Heart right ventricle (tissue), 16 donors: ENCODE measurements at regions not wholly inside any gene's neighbourhood (a gene's known extent, or its start where the extent isn't known, plus 50 kb on each side); places are given as distances from the start of the nearest gene placed in this dataset.
"Not testable (repeated sequence)": the region's sequence is repeated elsewhere in the genome, so short reads cannot be mapped to it uniquely, and the experiment has no call there.

Experiments
- ATAC-seq, 8 donors: fragments of 200-7000 bp; cut with Tn5 transposase; one replicate each; pipeline ENCODE4 v1.9.1; 2020; ENCODE audit warnings: mild to moderate bottlenecking in 8 of 8, moderate library complexity in 8 of 8, moderate number of reproducible peaks in 1 of 8
- DNase-seq, 2 donors: peaks; one replicate each; pipeline ENCODE4 v3.0.0-alpha.2; 2020
- H3K27ac ChIP-seq, 10 donors: fragments of 200-600 bp; sonication (generic) in 2 of 10; one replicate each; pipeline versions ENCODE4 v1.5.0 to v1.8.0; 2020 to 2022; ENCODE audit warnings: mild to moderate bottlenecking in 3 of 10
- H3K27me3 ChIP-seq, 7 donors: fragments of 200-600 bp; one replicate each; pipeline ENCODE4 v1.8.0; 2021 to 2022; ENCODE audit warnings: mild to moderate bottlenecking in 2 of 7
- H3K36me3 ChIP-seq, 9 donors: fragments of 200-600 bp; sonication (generic) in 1 of 9; one replicate each; pipeline versions ENCODE4 v1.5.0 to v1.8.0; 2020 to 2022; ENCODE audit warnings: mild to moderate bottlenecking in 2 of 9
- H3K4me1 ChIP-seq, 9 donors: fragments of 200-600 bp; sonication (generic) in 1 of 9; one replicate each; pipeline versions ENCODE4 v1.5.0 to v1.8.0; 2020 to 2022; ENCODE audit warnings: mild to moderate bottlenecking in 4 of 9
- H3K4me3 ChIP-seq, 10 donors: fragments of 200-600 bp; sonication (generic) in 2 of 10; one replicate each; pipeline versions ENCODE4 v1.5.0 to v1.8.0; 2020 to 2022; ENCODE audit warnings: mild to moderate bottlenecking in 7 of 10, moderate library complexity in 2 of 10
- H3K9me3 ChIP-seq, 11 donors: fragments of 200-600 bp in 10 of 11; sonication (generic) in 2 of 11; one replicate each; pipeline versions ENCODE4 v1.5.0 to v1.8.0; 2013 to 2022; ENCODE audit warnings: mild to moderate bottlenecking in 2 of 11, control low read depth in 1 of 11, moderate library complexity in 1 of 11
- WGBS, 2 donors: extraction: QIAGEN DNeasy Blood & Tissue Kit; methylation state at CpG; one replicate each; pipeline ENCODE4 v1.1.7; 2013; ENCODE audit warnings: inconsistent platforms in 1 of 2; 5-methylcytosine and 5-hydroxymethylcytosine counted together
- intact Hi-C, 10 donors: fragments of 100-400 bp; cut with DNase I; formaldehyde crosslinking; loops; one replicate each; pipeline versions ENCODE4 v1.11.1 to v1.14.2; 2022
- TF ChIP-seq, protein P1 (sequence below), 9 donors: fragments of 200-600 bp; sonication (generic) in 2 of 9; IDR thresholded peaks; one replicate each; pipeline versions ENCODE4 v1.5.0 to v1.8.0; 2021 to 2022; ENCODE audit warnings: antibody characterized with exemption in 9 of 9, mild to moderate bottlenecking in 5 of 9, moderate library complexity in 1 of 9
- donor health status: Arrhythmogenic right ventricular cardiomyopathy.
- donor health status: ischemic (EF 13 %, LVEDD 7.1; RV severe dilation, severe dysfunction).
- donor health status: healthy with polysubstance abuse.
- donor health status: DM: no; HTN: yes; CAD: no.
- donor health status: DM: no; HTN: no; CAD: no.
- donor health status: ischemic (EF 25% LVEDD 6.9; RV normal size, moderate dysfunction).
- donor health status: ischemic (EF 25% LVEDD 5.7; RV mildly dilated, moderate dysfunction).
- donor health status: healthy.
- donor health status: DM: yes; HTN: yes; CAD: no.
- donor health status: Ischemic cardiomyopathy.
- donor health status: ischemic (EF 35%, LVEDD 5.7; RV mildly dilated, moderate dysfunction).
- donor health status: nonischemic (EF 11% LVEDD 7.7; RV severe dilation, severe dysfunction).
- donor health status: DM: yes; HTN: yes; CAD: no.
- donor health status: PGD.
- donor health status: ischemic (EF 29% LVEDD 5.4; RV normal size, mild dysfunction).
- donor health status: nonischemic (EF 23%, LVEDD 6.1; RV moderate dilation, normal function).

DNA sequence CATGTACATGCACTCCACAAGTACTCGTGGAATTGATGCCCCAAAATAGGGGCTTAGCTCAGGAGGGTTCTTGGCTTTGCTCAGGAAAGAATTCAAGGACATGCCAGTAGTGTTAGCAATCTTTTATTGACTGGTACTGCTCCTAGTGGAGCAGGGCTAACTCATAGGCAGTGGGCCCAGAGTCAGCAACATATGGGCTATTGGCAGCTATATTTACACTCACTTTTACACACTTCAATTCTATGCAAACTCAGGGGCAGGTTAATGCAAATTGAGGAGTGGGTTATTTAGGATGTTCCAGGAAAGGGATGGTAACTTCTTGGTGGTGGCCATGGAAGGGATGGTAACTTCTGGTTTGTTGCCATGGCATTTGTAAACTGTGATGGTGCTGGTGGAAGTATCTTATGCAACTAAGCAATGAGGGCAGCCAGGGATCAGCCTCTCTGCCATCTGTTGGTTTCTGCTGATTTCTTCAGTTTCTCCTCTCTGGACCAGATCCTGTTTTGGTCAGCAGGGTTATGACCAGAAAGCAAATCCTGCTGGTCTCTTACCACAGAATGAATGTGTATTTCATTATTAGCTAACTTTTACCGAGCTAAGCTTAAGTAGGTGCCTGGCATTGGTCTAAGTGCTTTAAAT is 69.2 kb upstream of the FAT1 start:
- Histone ChIP-seq H3K27ac (no peak overlapping the region), H3K27me3 (no peaks in the 10 kb centered on the region), H3K9me3 (no peaks in the 10 kb centered on the region), H3K4me3 (no peak overlapping the region), H3K4me1 (no peaks in the 10 kb centered on the region), H3K36me3 (no peaks in the 10 kb centered on the region)
- intact Hi-C loops, result no loop called here
- DNase-seq (no peak), ATAC-seq (no peak)
- TF ChIP-seq, protein P1, sequence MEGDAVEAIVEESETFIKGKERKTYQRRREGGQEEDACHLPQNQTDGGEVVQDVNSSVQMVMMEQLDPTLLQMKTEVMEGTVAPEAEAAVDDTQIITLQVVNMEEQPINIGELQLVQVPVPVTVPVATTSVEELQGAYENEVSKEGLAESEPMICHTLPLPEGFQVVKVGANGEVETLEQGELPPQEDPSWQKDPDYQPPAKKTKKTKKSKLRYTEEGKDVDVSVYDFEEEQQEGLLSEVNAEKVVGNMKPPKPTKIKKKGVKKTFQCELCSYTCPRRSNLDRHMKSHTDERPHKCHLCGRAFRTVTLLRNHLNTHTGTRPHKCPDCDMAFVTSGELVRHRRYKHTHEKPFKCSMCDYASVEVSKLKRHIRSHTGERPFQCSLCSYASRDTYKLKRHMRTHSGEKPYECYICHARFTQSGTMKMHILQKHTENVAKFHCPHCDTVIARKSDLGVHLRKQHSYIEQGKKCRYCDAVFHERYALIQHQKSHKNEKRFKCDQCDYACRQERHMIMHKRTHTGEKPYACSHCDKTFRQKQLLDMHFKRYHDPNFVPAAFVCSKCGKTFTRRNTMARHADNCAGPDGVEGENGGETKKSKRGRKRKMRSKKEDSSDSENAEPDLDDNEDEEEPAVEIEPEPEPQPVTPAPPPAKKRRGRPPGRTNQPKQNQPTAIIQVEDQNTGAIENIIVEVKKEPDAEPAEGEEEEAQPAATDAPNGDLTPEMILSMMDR (IDR thresholded peaks at IDR 0.05), result no peak
- WGBS, 2 donors, result 69 to 73% methylated on average over 2 of the region's 2 CpGs

DNA sequence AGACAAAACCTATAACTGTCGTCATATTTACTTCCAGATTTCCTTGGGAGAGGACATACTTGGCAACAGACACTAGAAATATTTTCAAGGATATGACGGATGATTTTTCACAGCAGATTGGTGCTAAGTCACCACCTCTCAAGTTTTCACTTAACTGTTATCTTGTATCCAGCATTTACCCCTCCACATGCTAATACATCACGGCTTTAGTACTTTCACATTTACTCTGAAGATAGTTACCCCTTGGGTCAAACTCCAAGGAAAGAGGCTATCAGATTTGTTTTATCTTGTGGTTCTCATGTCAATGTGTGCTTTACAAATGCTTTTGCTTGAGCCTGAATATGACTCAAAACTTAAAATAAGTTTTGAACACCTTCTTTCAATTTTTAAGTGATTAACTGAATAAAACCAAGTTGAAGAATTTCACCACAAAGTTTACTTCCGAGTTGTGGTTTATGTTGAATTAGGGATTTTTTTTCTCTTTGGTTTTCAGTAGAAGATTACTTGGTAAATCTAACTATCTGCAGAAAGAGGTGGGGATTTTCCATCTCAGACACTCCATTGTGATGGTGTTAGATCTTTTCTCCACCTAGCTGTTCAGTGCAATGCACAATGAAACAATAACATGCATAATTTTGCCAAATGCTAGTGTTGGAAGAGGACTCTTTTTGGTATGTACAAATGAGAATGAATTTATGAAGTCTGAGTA is 75.4 kb upstream of the FAT1 start:
- 48 to 50% methylated on average over 4 of the region's 4 CpGs for WGBS, 2 donors
- H3K4me1 ChIP-seq, result no peaks in the 10 kb centered on the region
- H3K9me3 ChIP-seq, result no peaks in the 10 kb centered on the region
- H3K27ac ChIP-seq, result no peak overlapping the region
- no peaks in the 10 kb centered on the region for H3K27me3 ChIP-seq
- DNase-seq (no peak), ATAC-seq (no peak)
- no peaks in the 10 kb centered on the region for H3K36me3 ChIP-seq
- no peak overlapping the region for H3K4me3 ChIP-seq
- TF ChIP-seq, protein P1 (IDR thresholded peaks at IDR 0.05), result no peak
- intact Hi-C loops, result no loop called here

DNA sequence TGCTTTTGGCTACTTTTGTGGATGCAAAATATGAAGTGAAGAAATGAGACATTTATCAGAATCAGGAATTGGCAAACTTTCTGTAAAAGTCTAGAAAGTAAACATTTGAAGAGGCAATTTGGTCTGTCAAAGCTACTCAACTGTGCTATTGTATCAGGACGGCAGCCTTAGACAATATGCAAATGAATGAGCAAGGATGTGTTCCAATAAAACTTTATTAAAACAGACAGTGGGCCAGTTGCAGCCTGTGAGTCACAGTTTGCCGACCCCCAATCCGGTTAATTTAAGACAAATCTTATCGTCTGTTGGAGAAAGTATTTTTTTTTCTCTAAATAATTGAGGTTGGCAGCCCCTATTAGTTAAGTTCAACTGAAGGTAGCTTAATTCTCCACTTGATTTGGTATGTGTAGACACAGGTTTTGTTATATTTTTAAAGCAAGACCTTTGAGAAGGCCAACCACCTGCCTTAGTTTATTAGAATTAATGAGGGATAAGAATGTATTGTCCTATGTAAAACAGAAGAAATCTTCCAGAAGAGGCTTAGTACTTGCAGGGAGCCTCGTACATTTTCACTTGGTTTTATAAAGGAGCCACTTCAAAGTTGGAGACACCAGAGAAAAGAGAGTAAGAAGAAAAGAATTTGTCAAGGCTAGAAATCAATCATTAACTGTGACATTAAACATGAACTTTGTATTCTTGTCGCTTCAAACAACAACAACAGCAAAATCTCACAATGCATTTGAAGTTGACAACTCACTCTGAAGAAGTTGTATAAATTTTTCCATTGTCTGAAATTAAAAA is 81.6 kb upstream of the FAT1 start:
- 85% methylated on average over 6 of the region's 6 CpGs for WGBS, 2 donors
- ATAC-seq (no peak), DNase-seq (no peak)
- Histone ChIP-seq H3K27me3 (no peaks in the 10 kb centered on the region), H3K36me3 (no peaks in the 10 kb centered on the region), H3K9me3 (peaks cover 0 to 2% (median 0%) of the 10 kb centered on the region in 11 donors), H3K4me1 (no peaks in the 10 kb centered on the region), H3K27ac (no peak overlapping the region), H3K4me3 (no peak overlapping the region)
- TF ChIP-seq, protein P1 (IDR thresholded peaks at IDR 0.05), result no peak
- intact Hi-C loops, result no loop called here

DNA sequence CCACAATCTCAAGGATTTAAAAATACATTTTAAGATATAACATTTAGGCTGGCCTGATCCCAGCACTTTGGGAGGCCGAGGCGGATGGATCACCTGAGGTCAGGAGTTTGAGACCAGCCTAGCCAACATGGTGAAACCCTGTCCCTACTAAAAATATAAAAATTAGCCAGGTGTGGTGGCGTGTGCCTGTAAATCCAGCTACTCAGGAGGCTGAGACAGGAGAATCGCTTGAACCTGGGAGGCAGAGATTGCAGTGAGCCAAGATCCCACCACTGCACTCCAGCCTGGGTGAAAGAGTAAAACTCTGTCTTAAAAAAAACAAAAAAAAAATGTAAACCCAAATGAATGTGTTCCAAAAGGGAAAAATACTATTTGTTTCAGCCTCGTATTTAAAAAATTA is 82.3 kb upstream of the FAT1 start:
- H3K36me3 ChIP-seq, ATAC-seq, H3K27me3 ChIP-seq, H3K9me3 ChIP-seq, DNase-seq, intact Hi-C loops, H3K27ac ChIP-seq, H3K4me1 ChIP-seq, H3K4me3 ChIP-seq: not testable (repeated sequence)
- 88 to 92% methylated on average over 5 of the region's 5 CpGs for WGBS, 2 donors
